Stimulated activated CD4-positive, alpha-beta T cell treated with anti-CD3 and anti-CD28 coated beads, Interleukin-4, amount 100 ng/mL, for 48 hours (primary cell): ENCODE measurements at regions not wholly inside any gene's neighbourhood (a gene's known extent, or its start where the extent isn't known, plus 50 kb on each side); places are given as distances from the start of the nearest gene placed in this dataset.
"Not testable (repeated sequence)": the region's sequence is repeated elsewhere in the genome, so short reads cannot be mapped to it uniquely, and the experiment has no call there.

Source experiments
- DNase-seq, 2 donors: peaks; one replicate each; pipeline ENCODE4 v3.0.0-alpha.2; 2020; ENCODE audit warnings: low read depth in 2 of 2

DNA sequence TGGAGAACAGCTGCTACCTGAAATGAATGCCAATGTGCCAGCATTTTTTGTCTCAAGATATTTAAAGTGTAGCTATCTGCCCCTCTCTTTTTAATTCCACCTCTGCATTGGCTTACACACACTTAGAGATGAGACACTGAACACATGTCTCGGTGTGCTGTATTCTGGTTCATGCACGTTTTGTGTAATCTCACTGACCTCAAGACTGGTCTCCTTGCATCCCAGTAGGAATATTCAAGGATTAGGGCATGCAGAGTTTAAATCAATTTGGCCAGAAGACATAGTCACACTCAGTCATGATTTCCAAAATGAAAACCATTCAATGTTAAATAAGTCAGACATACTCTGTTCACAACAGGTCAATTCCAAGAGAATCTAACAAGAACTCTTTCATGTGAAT lies 561.8 kb upstream of the TUSC1 start:
- DNase-seq = no peak

GRCh38 chr9:26237256-26237655 lies 559.0 kb upstream of the TUSC1 start:
- DNase-seq = no peak

- no peak for DNase-seq
Observed at GRCh38 chr9:26234865-26235264, 556.6 kb upstream of the TUSC1 start.

GRCh38 chr9:26231391-26231790 lies 553.1 kb upstream of the TUSC1 start:
- DNase-seq = no peak

DNA sequence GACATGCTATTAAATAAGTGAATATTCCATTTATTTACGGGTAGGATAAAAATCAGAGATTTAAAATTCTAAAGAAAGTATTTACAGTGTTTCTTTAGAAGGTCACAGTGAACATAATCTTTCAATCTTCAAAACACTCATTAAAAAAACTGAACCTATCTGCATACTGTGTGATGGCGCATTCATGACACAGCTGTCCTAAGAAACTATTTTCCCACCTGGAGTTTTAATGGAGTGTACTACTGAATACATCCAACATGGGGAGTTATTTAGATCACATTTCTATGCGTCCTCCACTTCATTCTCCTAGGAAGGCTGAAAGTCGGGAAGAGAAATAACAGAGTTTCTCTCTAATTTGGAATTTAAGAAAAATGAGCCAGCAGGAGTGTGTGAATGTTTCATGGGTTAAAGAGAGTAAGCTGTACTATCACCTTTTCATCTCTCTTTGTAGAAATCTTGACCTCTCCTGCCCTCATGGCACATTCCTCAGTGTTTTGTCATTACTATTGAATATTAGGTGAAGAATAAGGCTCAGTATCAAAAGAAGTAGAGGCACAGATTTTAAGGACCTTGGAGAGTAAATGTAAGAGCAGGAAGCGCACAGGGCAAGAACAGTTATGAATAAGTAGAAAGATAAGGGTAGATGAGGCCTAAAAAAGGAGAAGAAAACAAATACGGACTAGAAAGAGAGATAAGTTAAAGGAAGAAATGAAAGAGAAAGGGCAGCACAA lies 551.2 kb upstream of the TUSC1 start:
- no peak for DNase-seq

- no peak for DNase-seq
Observed at GRCh38 chr9:26228273-26228672, 550.0 kb upstream of the TUSC1 start.

DNA sequence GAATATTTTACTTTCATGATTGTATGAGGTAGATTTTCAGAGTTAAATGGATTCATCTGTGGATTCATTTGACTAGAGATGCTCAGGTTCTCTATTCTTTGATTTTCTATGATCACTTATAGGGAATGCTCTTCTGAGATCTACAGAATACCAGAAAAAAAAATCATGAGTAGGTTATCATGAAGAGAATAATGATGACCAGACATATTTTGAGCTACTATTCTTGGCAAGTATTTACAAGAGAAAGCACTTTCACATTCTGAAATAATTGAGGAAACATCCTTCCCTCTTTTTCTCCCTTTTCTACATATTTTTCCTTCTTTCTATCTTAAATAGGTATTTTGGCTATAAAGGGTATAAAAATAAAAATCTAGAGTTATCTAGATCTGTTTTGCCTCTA lies 543.0 kb upstream of the TUSC1 start:
- no peak for DNase-seq

DNA sequence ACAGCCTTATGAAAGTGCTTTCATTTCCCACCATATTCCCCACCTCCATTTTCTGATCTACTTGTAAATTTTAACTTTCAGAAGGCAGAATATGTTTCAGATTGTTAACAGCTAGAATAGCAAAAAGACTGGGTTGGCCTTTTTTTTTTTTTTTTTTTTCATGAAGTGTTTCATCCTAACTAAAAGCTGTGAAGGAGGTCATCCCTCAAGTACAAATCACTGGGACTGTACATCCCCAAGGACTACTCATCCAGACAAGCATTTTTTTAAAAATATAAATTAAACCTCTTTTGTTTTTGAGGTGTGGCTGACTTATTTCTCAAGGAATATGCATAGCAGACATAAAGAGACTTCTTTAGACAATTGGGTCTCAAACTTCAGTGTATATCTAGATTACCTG lies 542.1 kb upstream of the TUSC1 start:
- DNase-seq = no peak

DNA sequence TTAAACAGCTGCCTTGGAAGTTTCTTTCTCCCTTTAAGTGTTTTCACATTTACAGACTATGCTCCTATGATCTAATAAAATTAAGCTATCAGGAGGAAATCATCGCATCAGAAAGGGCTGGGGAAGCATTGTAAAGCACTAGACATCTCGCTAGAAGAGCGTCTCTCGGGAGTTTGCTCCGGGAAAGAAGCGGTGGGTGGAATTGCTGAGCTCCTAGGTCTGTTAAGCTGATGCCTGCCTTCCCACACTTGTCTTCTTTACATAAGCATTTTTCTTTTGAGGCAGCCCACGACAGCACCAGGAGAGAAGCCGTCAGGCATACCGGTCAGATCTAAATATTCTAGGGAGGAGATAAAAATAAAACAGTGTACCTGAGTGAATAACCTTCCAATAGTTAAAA lies 541.7 kb upstream of the TUSC1 start:
- no peak for DNase-seq

GRCh38 chr9:26216702-26217101 lies 538.5 kb upstream of the TUSC1 start:
- no peak for DNase-seq

DNA sequence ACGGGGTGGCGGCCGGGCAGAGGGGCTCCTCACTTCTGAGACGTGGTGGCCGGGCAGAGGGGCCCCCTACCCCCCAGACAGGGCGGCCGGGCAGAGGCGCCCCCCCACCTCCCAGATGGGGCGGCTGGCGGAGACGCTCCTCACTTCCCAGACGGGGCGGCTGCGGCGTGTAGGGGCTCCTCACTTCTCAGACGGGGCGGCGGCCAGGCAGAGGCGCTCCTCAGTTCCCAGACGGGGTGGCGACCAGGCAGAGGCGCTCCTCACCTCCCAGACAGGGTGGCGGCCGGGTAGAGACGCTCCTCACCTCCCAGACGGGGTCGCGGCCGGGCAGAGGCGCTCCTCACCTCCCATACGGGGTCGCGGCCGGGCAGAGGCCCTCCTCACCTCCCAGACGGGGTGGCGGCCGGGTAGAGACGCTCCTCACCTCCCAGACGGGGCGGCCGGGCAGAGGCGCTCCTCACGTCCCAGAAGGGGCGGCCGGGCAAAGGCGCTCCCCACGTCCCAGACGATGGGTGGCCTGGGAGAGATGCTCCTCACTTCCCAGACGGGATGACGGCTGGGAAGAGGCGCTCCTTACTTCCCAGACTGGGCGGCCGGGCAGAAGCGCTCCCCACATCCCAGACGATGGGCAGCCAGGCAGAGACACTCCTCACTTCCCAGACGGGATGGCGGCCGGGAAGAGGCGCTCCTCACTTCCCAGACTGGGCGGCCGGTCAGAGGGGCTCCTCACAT lies 536.6 kb upstream of the TUSC1 start:
- DNase-seq = not testable (repeated sequence)

DNA sequence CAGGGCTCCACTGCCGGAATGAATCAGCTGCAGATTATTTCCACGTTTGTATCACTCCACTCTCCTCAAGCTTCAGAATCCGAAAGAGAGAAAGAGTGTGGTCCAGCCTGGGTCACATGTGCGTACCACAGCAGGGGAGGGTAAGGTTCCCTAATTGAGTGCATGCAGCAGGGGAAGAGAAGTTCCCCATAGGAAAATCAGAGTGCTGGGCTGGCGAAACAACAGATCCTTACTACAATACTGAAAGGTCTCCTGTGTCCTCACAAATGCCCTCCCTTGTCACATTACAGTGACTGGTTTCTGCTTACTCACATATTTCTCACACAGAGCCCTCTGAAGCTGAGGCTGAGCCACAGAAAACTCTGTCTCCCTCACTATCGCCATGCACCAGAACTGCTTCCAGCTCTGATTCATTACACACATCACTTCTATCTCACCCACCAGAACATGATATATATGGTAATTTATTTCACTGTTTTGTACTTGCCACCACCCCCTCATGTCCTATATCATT lies 532.2 kb upstream of the TUSC1 start:
- no peak for DNase-seq

DNA sequence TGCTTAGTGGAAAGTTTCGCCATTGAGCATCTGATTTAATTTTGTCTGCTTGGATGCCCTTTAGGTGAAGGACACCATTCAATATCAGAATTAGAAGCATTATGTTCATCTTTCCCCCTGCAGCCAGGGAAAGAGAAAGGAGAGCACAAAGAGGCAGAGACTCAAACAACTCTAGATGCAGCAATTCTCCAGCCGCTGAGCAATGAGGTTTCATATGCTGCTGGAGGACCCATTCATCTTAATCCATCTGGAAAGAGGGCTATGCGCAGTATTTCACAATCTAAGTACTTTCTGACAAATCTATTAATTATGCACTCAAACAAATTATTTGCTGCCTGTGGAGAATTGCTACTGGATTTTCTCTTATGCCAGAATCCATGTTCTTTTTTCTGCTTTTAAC lies 527.0 kb upstream of the TUSC1 start:
- no peak for DNase-seq

DNA sequence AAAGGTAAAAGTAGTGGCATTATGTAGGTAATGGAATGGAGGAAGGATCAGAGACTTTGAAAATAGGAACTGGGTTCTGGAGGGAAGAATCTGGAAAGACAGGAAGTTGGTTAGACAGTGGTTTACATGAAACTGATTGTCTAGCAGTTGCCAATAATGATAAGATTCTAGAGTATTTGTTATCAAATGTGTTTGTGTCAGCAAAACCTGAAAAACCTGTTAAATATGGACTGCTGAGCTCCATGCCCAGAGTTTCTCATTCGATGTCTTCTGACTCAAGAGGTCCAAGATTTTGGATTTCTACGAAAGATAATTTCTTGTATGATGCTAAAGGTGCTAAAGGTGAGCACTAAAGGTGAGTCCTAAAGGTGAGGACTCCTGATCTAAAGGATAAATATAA lies 515.0 kb upstream of the TUSC1 start:
- no peak for DNase-seq

DNA sequence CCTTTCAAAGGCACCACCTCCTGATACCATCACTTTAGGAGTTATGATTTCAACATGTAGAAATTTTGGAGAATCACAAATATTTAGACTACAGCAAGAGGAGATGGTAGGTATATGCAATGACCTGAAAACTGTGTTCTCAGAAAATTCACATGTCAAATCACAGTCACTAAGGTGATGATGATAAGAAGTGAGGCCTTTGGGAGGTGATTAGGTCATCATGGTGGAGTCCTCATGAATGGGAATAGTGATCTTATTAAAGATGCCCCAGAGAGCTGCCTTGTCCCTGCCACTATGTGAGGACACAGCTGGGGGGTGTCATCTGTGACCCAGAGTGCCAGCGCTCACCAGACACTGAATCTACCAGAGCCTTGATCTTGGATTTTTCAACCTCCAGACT lies 513.5 kb upstream of the TUSC1 start:
- DNase-seq = no peak

DNA sequence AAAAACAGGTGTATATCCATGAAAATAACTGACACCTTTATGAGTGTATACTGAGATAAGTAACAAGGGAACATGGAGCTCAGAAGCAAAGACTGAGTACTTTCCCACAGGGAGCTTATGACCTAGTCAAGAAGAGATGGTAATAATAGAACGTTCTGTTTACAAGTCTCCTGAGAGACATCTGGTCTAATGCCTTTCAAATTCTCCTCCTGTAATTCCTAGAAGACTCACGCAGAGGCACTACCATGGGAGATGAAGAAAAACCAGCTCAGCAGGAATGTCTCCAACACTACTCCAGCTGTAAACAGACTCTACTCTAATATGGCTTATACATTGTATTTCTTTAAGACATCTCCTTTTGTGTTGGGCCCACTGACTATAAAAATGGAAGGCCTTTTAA lies 503.6 kb upstream of the TUSC1 start:
- no peak for DNase-seq

GRCh38 chr9:26176628-26177027 lies 498.4 kb upstream of the TUSC1 start:
- no peak for DNase-seq

- DNase-seq = no peak
Observed at GRCh38 chr9:26175264-26175663, 497.0 kb upstream of the TUSC1 start.

GRCh38 chr9:26172301-26172700 lies 494.1 kb upstream of the TUSC1 start:
- DNase-seq = no peak

DNA sequence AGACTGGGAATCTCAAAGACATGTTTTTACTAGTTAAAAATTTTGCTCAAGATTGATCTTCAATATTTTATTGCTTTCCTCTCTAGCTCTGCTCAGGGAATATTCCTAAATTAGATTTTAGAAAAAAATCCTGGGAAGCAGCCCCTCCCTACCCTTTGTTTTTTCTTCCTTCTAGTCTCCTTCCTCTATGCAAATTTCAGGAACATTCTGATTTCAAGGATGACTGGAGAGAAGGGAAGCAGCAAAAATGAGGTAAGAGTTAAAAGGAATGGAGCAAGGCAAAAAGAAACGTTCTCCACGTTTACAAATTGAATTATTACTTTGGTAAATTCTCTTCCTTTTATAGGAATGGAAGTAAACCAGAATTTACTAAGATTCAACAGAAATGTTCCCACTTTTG lies 493.4 kb upstream of the TUSC1 start:
- DNase-seq = no peak

- DNase-seq = no peak
Observed at GRCh38 chr9:26170190-26170589, 491.9 kb upstream of the TUSC1 start.

DNA sequence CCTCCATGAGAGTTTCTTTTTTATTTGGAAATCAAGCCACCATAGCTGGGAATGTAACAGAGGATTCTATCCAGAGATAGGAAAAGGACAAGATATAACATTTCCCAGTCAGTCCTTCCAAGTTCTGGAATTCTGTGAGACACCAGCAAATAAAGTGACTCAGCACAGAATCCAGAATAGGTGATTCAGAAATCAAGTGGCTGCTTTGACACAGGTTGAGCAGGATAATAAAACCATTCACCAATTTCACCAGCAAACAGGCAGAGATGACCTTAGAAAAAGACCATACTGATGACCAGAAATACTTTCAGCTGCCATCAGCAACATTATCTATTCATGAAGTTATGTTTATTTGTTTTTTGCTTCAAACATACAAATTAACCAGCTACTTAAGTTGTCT lies 491.5 kb upstream of the TUSC1 start:
- DNase-seq = no peak

DNA sequence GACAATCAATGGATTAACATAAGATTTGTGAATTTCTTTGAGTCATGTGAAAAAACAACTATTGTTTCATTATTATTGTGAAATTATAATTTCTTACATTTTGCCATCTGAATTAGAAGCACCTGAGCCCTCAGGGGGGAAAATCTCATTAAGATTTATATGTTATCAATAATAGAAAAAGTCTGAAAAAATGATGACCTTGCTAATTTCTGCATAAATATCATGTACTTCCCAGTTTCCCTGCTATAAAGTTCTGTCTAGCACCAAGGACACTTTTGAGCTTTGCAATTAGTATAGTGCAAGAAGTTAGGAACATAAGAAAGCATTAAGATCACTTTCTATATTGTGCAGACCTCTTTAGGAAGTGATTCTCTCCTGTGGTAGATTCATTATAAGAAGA lies 488.3 kb upstream of the TUSC1 start:
- DNase-seq = no peak
